HEK293 (cell line): ENCODE measurements at regions not wholly inside any gene's neighbourhood (a gene's known extent, or its start where the extent isn't known, plus 50 kb on each side); places are given as distances from the start of the nearest gene placed in this dataset.

Experiments used
- HOXC10 ChIP-seq: sonication (generic); formaldehyde crosslinking; IDR thresholded peaks from 2 replicates; pipeline ENCODE4 v1.8.1; 2023; ENCODE audit warnings: mild to moderate bottlenecking, missing genetic modification reagents
- SP2 ChIP-seq: fragments of 450-650 bp; formaldehyde crosslinking; IDR thresholded peaks from 2 replicates; pipeline ENCODE4 v1.5.1; 2016; ENCODE audit warnings: missing biosample characterization, missing genetic modification characterization
- ZNF37A ChIP-seq: fragments of 450-650 bp; IDR thresholded peaks from 2 replicates; pipeline ENCODE4 v1.5.1; 2018; ENCODE audit warnings: missing biosample characterization, missing genetic modification characterization
- ZNF629 ChIP-seq: fragments of 450-650 bp; formaldehyde crosslinking; IDR thresholded peaks from 2 replicates; pipeline ENCODE4 v1.5.1; 2017; ENCODE audit warnings: missing biosample characterization, missing genetic modification characterization
- TF ChIP-seq, protein P1 (sequence below): fragments of 450-650 bp; formaldehyde crosslinking; IDR thresholded peaks from 2 replicates; pipeline ENCODE4 v1.5.1; 2016; ENCODE audit warnings: missing biosample characterization, missing genetic modification characterization

DNA sequence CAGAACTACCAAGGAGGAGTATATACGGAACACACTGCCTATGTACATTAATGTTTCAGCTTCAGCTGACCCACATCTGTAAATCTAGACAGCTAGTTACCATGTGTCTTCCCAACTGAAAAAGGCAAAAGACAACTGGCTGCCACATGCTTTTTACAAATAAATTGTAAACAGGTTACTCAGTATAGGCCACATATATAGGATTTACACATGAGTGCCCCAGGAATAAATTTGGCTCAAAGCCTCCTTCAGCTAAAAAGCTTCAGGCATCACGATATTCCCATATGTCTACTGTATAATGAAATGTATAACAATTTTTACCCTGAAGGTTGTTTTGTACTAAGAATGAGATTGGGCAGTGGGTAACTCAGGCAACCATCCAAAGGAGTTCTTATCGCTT is 175.9 kb upstream of the BMP4 start:
- TF ChIP-seq, protein P1, sequence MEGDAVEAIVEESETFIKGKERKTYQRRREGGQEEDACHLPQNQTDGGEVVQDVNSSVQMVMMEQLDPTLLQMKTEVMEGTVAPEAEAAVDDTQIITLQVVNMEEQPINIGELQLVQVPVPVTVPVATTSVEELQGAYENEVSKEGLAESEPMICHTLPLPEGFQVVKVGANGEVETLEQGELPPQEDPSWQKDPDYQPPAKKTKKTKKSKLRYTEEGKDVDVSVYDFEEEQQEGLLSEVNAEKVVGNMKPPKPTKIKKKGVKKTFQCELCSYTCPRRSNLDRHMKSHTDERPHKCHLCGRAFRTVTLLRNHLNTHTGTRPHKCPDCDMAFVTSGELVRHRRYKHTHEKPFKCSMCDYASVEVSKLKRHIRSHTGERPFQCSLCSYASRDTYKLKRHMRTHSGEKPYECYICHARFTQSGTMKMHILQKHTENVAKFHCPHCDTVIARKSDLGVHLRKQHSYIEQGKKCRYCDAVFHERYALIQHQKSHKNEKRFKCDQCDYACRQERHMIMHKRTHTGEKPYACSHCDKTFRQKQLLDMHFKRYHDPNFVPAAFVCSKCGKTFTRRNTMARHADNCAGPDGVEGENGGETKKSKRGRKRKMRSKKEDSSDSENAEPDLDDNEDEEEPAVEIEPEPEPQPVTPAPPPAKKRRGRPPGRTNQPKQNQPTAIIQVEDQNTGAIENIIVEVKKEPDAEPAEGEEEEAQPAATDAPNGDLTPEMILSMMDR (tag by site-specific recombination): no peak
- TF ChIP-seq SP2: no peak
- no peak for TF ChIP-seq ZNF629
- TF ChIP-seq ZNF37A (tag by site-specific recombination): no peak
- TF ChIP-seq HOXC10: no peak
